ENCODE measurements at regions not wholly inside any gene's neighbourhood (a gene's known extent, or its start where the extent isn't known, plus 50 kb on each side); places are given as distances from the start of the nearest gene placed in this dataset.

DNA sequence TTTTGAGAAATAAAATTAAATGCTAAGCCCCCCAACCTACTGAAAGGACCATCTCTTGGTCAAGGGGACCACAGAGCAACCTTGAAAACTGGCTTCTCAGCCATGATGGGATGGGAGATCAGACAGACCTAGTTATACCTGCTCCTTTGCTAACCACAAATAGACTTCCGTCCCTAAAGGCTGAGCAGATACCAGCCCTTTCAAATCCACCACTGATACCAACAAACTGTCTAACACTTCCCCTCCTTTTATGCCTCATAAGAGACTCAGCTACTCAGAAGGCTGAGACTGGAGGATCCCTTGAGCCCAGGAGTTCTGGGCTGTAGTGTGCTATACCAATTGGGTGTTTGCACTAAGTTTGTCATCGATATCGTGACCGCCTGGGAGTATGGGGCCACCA lies 407.3 kb downstream of the SIPA1L2 start:
- Histone ChIP-seq H4K8ac (ENCODE audit: low read depth in 2 of 2, low read length in 2 of 2) (no peak overlapping the region), H3K14ac (replicated peaks; ENCODE audit: low read depth, low read length) (no peak overlapping the region), H2BK120ac (ENCODE audit: low read depth, low read length) (no peak overlapping the region), H2BK20ac (ENCODE audit: low read depth, low read length) (no peak overlapping the region), H4K5ac (ENCODE audit: low read depth, low read length) (no peak overlapping the region), H3K9ac (ENCODE audit: low read depth, low read length) (no peak overlapping the region), H3K4me2 (ENCODE audit: low read depth, low read length) (no peak overlapping the region), H2BK5ac (ENCODE audit: low read depth, low read length, poor library complexity, severe bottlenecking) (no peak overlapping the region), H3K9me1 (ENCODE audit: insufficient read depth, low read length) (no peaks in the 10 kb centered on the region), H2AK5ac (ENCODE audit: low read depth, low read length) (no peak overlapping the region), H3K23ac (ENCODE audit: low read depth, low read length) (no peak overlapping the region), H3K56ac (ENCODE audit: extremely low read depth, insufficient read depth, low read length) (no peak overlapping the region), H3K4me1 (ENCODE audit: control insufficient read depth, insufficient read depth, low read length) (no peaks in the 10 kb centered on the region; the same call in 1 of the 2 replicates), H3K18ac (ENCODE audit: low read depth, low read length) (no peak overlapping the region), H2AFZ (replicated peaks; ENCODE audit: low read length, poor library complexity) (no peak overlapping the region), H3K9me3 (ENCODE audit: control insufficient read depth, insufficient read depth, low read length) (no peaks in the 10 kb centered on the region), H3K27ac (ENCODE audit: insufficient read depth, low read length) (no peak overlapping the region), H3K4me3 (ENCODE audit: insufficient read depth, low read depth, low read length) (no peak overlapping the region), H2BK15ac (ENCODE audit: low read depth, low read length) (no peak overlapping the region), H2AK9ac (replicated peaks; ENCODE audit: low read depth, low read length, poor library complexity) (no peak overlapping the region), H3K36me3 (ENCODE audit: control insufficient read depth, insufficient read depth, low read length) (no peaks in the 10 kb centered on the region), H3K79me1 (ENCODE audit: low read depth in 1 of 2, low read length in 2 of 2) (no peaks in the 10 kb centered on the region), H3K4ac (ENCODE audit: low read depth, low read length) (no peak overlapping the region), H3K27me3 (ENCODE audit: control insufficient read depth, insufficient read depth, low read length) (0 out of 2 replicates have a peak, but pooled peaks cover 2% of the 10 kb centered on the region), H4K91ac (ENCODE audit: insufficient read depth, low read depth, low read length) (no peak overlapping the region), H4K20me1 (ENCODE audit: insufficient read depth, low read length) (no peaks in the 10 kb centered on the region)
- WGBS, 2 experiments (ENCODE audit: extremely low coverage in 2 of 2, insufficient read length in 1 of 2), result no CpG with 5 or more reads among the region's 4 CpGs
- intact Hi-C loops (cut with micrococcal nuclease) (no loop called here), in situ Hi-C loops (cut with MboI; ENCODE audit: low sequenced_read_pairs) (no loop called here), dilution Hi-C loops (cut with HindIII; ENCODE audit: low sequenced_read_pairs, unreplicated experiment) (no loop called here)
- BruUV-seq (replicated peaks), result no TSS peak
- CTCF ChIA-PET, result no interaction called here
- POLR2A ChIA-PET (ENCODE audit: unreplicated experiment), result no interaction called here
- no peak for DNase-seq
- ATAC-seq (ENCODE audit: low read depth), result no peak
- TF ChIP-seq NFE2L2 (IDR thresholded peaks at IDR 0.05; ENCODE audit: low read depth, low read length) (no peak), BHLHE40 (IDR thresholded peaks at IDR 0.05; ENCODE audit: low read depth, low read length) (no peak), MXI1 (IDR thresholded peaks at IDR 0.05; ENCODE audit: borderline replicate concordance, low read depth, low read length) (no peak), USF2 (IDR thresholded peaks at IDR 0.05; ENCODE audit: low read depth, low read length) (no peak), CEBPB (IDR thresholded peaks at IDR 0.05; ENCODE audit: low read depth, low read length) (no peak), CHD1 (IDR thresholded peaks at IDR 0.05; ENCODE audit: low read depth, low read length) (no peak), RAD21 (IDR thresholded peaks at IDR 0.05; ENCODE audit: low read length) (no peak), RCOR1 (IDR thresholded peaks at IDR 0.05; ENCODE audit: insufficient replicate concordance, low read length) (no peak), MAFK (IDR thresholded peaks at IDR 0.05; ENCODE audit: low read depth, low read length) (no peak), POLR2A (IDR thresholded peaks at IDR 0.05; ENCODE audit: low read depth, low read length) (no peak), MAZ (IDR thresholded peaks at IDR 0.05; ENCODE audit: borderline replicate concordance, low read depth, low read length) (no peak), FOS (IDR thresholded peaks at IDR 0.05; ENCODE audit: low read depth, low read length) (no peak), RFX5 (IDR thresholded peaks at IDR 0.05; ENCODE audit: low read depth, low read length) (no peak)
- TF ChIP-seq, protein P1, sequence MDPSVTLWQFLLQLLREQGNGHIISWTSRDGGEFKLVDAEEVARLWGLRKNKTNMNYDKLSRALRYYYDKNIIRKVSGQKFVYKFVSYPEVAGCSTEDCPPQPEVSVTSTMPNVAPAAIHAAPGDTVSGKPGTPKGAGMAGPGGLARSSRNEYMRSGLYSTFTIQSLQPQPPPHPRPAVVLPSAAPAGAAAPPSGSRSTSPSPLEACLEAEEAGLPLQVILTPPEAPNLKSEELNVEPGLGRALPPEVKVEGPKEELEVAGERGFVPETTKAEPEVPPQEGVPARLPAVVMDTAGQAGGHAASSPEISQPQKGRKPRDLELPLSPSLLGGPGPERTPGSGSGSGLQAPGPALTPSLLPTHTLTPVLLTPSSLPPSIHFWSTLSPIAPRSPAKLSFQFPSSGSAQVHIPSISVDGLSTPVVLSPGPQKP (IDR thresholded peaks at IDR 0.05; ENCODE audit: borderline replicate concordance, low read depth, low read length), result no peak
- TF ChIP-seq, protein P2, sequence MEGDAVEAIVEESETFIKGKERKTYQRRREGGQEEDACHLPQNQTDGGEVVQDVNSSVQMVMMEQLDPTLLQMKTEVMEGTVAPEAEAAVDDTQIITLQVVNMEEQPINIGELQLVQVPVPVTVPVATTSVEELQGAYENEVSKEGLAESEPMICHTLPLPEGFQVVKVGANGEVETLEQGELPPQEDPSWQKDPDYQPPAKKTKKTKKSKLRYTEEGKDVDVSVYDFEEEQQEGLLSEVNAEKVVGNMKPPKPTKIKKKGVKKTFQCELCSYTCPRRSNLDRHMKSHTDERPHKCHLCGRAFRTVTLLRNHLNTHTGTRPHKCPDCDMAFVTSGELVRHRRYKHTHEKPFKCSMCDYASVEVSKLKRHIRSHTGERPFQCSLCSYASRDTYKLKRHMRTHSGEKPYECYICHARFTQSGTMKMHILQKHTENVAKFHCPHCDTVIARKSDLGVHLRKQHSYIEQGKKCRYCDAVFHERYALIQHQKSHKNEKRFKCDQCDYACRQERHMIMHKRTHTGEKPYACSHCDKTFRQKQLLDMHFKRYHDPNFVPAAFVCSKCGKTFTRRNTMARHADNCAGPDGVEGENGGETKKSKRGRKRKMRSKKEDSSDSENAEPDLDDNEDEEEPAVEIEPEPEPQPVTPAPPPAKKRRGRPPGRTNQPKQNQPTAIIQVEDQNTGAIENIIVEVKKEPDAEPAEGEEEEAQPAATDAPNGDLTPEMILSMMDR (conservative IDR thresholded peaks at IDR 0.05; ENCODE audit: low read depth, low read length), result no peak

Measured in IMR-90 (cell line).